NCI-H446 treated with DMSO at 0.1 percent for 48 hours (cell line): ENCODE measurements at regions not wholly inside any gene's neighbourhood (a gene's known extent, or its start where the extent isn't known, plus 50 kb on each side); places are given as distances from the start of the nearest gene placed in this dataset.

Experiments used
- DNase-seq: peaks from one replicate; lab custom pipeline; 2025; lab: John Stamatoyannopoulos, UW

GRCh38 chr1:108082738-108083562 is 117.2 kb downstream of the SLC25A24 start:
- DNase-seq: no peak

- DNase-seq: peak; percentile 12
Measured at GRCh38 chr1:108082001-108082400, 117.0 kb upstream of the VAV3 start.

- DNase-seq: no peak
Measured at GRCh38 chr1:108080448-108080847, 115.5 kb upstream of the VAV3 start.

GRCh38 chr1:108079440-108080025 is 114.6 kb upstream of the VAV3 start:
- DNase-seq: no peak

GRCh38 chr1:108077991-108078390 is 113.0 kb upstream of the VAV3 start:
- DNase-seq: no peak

GRCh38 chr1:108075055-108075454 is 110.1 kb upstream of the VAV3 start:
- DNase-seq: no peak

GRCh38 chr1:108072776-108073175 is 107.8 kb upstream of the VAV3 start:
- DNase-seq: no peak

- no peak for DNase-seq
Measured at GRCh38 chr1:108072212-108072611, 107.2 kb upstream of the VAV3 start.

- no peak for DNase-seq
Measured at GRCh38 chr1:108071601-108072000, 106.6 kb upstream of the VAV3 start.

GRCh38 chr1:108070662-108071061 is 105.7 kb upstream of the VAV3 start:
- no peak for DNase-seq

- no peak for DNase-seq
Measured at GRCh38 chr1:108067884-108068540, 103.0 kb upstream of the VAV3 start.

GRCh38 chr1:108066808-108067207 is 101.8 kb upstream of the VAV3 start:
- DNase-seq: no peak

GRCh38 chr1:108064255-108064654 is 99.3 kb upstream of the VAV3 start:
- no peak for DNase-seq

GRCh38 chr1:108063703-108064102 is 98.7 kb upstream of the VAV3 start:
- DNase-seq: no peak

- no peak for DNase-seq
Measured at GRCh38 chr1:108059945-108060344, 95.0 kb upstream of the VAV3 start.

- DNase-seq: no peak
Measured at GRCh38 chr1:108057541-108057940, 92.6 kb upstream of the VAV3 start.

- DNase-seq: no peak
Measured at GRCh38 chr1:108056436-108056990, 91.5 kb upstream of the VAV3 start.

- no peak for DNase-seq
Measured at GRCh38 chr1:108055387-108055786, 90.4 kb upstream of the VAV3 start.

GRCh38 chr1:108054396-108054795 is 89.4 kb upstream of the VAV3 start:
- DNase-seq: no peak

GRCh38 chr1:108053270-108054013 is 88.5 kb upstream of the VAV3 start:
- no peak for DNase-seq

- no peak for DNase-seq
Measured at GRCh38 chr1:108051631-108052377, 86.8 kb upstream of the VAV3 start.
